B cell (primary cell): ENCODE measurements at regions not wholly inside any gene's neighbourhood (a gene's known extent, or its start where the extent isn't known, plus 50 kb on each side); places are given as distances from the start of the nearest gene placed in this dataset.

Experiments used
- ATAC-seq: fragments of 200-7000 bp; cut with Tn5 transposase; one replicate; pipeline ENCODE4 v1.10.0; 2021; ENCODE audit warnings: low read depth, mild to moderate bottlenecking, moderate number of reproducible peaks, moderate library complexity
- CTCF ChIA-PET: fragments of 350-600 bp; sonication (Branson Sonifier 250); formaldehyde crosslinking; loops from one replicate; lab custom pipeline; 2021; ENCODE audit warnings: antibody characterized with exemption, inconsistent platforms; lab: Charles Lee
- POLR2A ChIA-PET: fragments of 350-600 bp; sonication (Branson Sonifier 250); formaldehyde crosslinking; loops from one replicate; lab custom pipeline; 2021; ENCODE audit warnings: antibody characterized with exemption; lab: Charles Lee
- DNase-seq: peaks from one replicate; pipeline ENCODE4 v3.0.0; 2013
- H2AFZ ChIP-seq: 2 replicates; pipeline ENCODE4 v1.6.1; 2012; ENCODE audit warnings: mild to moderate bottlenecking, low read depth, low read length; ENCODE audit not compliant: insufficient read depth, poor library complexity, severe bottlenecking
- H3K27ac ChIP-seq, 2 donors: 1 replicate in 1 of 2; 2 replicates in 1 of 2; pipeline ENCODE4 v1.5.1; 2012 to 2013; ENCODE audit warnings: low read length in 2 of 2, mild to moderate bottlenecking in 2 of 2, moderate library complexity in 1 of 2
- H3K27me3 ChIP-seq, 4 experiments: fragments of 200-600 bp in 1 of 4; sonication (generic) in 1 of 4; replicated peaks in 1 of 4; 1 replicate in 2 of 4; 2 replicates in 2 of 4; pipeline versions ENCODE4 v1.6.1 to v1.7.0; 2013 to 2016; ENCODE audit warnings: low read length in 3 of 4, mild to moderate bottlenecking in 2 of 4, mixed read lengths in 1 of 4, moderate library complexity in 1 of 4; ENCODE audit not compliant: insufficient read depth in 4 of 4, control insufficient read depth in 3 of 4; ENCODE audit errors: control extremely low read depth in 1 of 4
- H3K36me3 ChIP-seq, 2 experiments: replicated peaks in 1 of 2; 1 replicate in 1 of 2; 2 replicates in 1 of 2; pipeline versions ENCODE4 v1.6.1 to v1.7.1; 2013; ENCODE audit warnings: low read length in 1 of 2; ENCODE audit not compliant: insufficient read depth in 2 of 2, control insufficient read depth in 1 of 2; ENCODE audit errors: control extremely low read depth in 1 of 2, extremely low read depth in 1 of 2
- H3K4me1 ChIP-seq, 2 donors: fragments of 200-600 bp in 1 of 2; sonication (generic) in 1 of 2; 1 replicate in 1 of 2; 2 replicates in 1 of 2; pipeline versions ENCODE4 v1.5.1 to v1.6.1; 2013 to 2017; ENCODE audit warnings: low read length in 2 of 2; ENCODE audit not compliant: control insufficient read depth in 2 of 2, insufficient read depth in 2 of 2
- H3K4me2 ChIP-seq: replicated peaks from 2 replicates; pipeline ENCODE3; 2012; ENCODE audit warnings: mild to moderate bottlenecking, low read depth, low read length; ENCODE audit not compliant: poor library complexity, severe bottlenecking
- H3K4me3 ChIP-seq, 5 experiments: fragments of 200-600 bp in 1 of 5; sonication (generic) in 1 of 5; 1 replicate in 3 of 5; 2 replicates in 2 of 5; pipeline versions ENCODE4 v1.5.1 to v1.7.0; 2011 to 2016; ENCODE audit warnings: low read length in 4 of 5, mild to moderate bottlenecking in 4 of 5, low read depth in 2 of 5, control low read depth in 1 of 5, moderate library complexity in 1 of 5; ENCODE audit not compliant: insufficient read depth in 1 of 5; ENCODE audit errors: control extremely low read depth in 1 of 5, extremely low read depth in 1 of 5
- H3K79me2 ChIP-seq: fragments of 200-600 bp; sonication (generic); one replicate; pipeline ENCODE4 v1.6.0; 2016; ENCODE audit warnings: low read length; ENCODE audit not compliant: control insufficient read depth, insufficient read depth
- H3K9ac ChIP-seq: fragments of 200-600 bp; sonication (generic); 2 replicates; pipeline ENCODE4 v1.6.1; 2017; ENCODE audit warnings: mild to moderate bottlenecking, low read length, moderate library complexity
- H3K9me3 ChIP-seq, 3 donors: one replicate each; pipeline versions ENCODE4 v1.6.1 to v1.7.1; 2013; ENCODE audit warnings: low read length in 2 of 3; ENCODE audit not compliant: control insufficient read depth in 2 of 3, insufficient read depth in 1 of 3; ENCODE audit errors: control extremely low read depth in 1 of 3
- H4K20me1 ChIP-seq: 2 replicates; pipeline ENCODE4 v1.6.0; 2012; ENCODE audit warnings: mild to moderate bottlenecking, low read length; ENCODE audit not compliant: insufficient read depth, control insufficient read depth, poor library complexity, severe bottlenecking
- H3K27ac Mint-ChIP-seq: one replicate; pipeline ENCODE4 v1.8.0; 2021; ENCODE audit warnings: mixed read lengths
- H3K27me3 Mint-ChIP-seq: one replicate; pipeline ENCODE4 v1.8.0; 2021; ENCODE audit warnings: mixed read lengths
- H3K4me1 Mint-ChIP-seq: one replicate; pipeline ENCODE4 v1.8.0; 2021; ENCODE audit warnings: mixed read lengths
- H3K4me3 Mint-ChIP-seq: one replicate; pipeline ENCODE4 v1.8.0; 2021; ENCODE audit warnings: mixed read lengths
- H3K9me3 Mint-ChIP-seq: one replicate; pipeline ENCODE4 v1.8.0; 2022; ENCODE audit warnings: mixed read lengths; ENCODE audit not compliant: insufficient read depth
- EZH2 ChIP-seq: IDR thresholded peaks from 2 replicates; pipeline ENCODE4 v1.6.1; 2012; ENCODE audit warnings: borderline replicate concordance, low read depth, mild to moderate bottlenecking, moderate library complexity, low read length; ENCODE audit not compliant: insufficient read depth, poor library complexity, severe bottlenecking
- WGBS: methylation state at CpG from one replicate; pipeline ENCODE4 v1.1.5; 2013; ENCODE audit warnings: missing lambda C conversion rate; ENCODE audit not compliant: insufficient coverage; 5-methylcytosine and 5-hydroxymethylcytosine counted together
- intact Hi-C: fragments of 100-400 bp; cut with micrococcal nuclease; formaldehyde crosslinking; loops from one replicate; pipeline ENCODE4 v1.10.0; 2022
- TF ChIP-seq, protein P1 (sequence below): fragments of 200-600 bp; IDR thresholded peaks from one replicate; pipeline ENCODE4 v1.8.0; 2022; ENCODE audit warnings: antibody characterized with exemption, mild to moderate bottlenecking

DNA sequence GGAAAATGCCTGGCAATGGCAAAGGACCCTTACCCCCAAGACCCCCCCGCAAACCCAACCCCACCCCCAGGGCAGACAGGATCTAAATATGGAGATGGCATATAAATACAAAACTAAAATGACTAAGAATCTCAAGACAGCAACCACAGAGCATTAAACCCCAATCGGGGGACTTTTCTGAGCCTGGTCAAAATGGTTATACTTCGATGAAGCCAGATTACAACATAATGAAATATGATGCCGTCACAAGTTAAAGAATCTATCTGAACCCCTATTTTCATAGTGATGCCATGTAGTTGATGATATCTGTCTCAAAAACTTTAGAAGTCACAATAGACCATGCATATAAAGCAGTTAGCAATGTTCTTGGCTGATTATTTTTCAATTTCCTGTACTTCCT is 223.6 kb downstream of the CGGBP1 start:
- intact Hi-C loops = no loop called here
- Mint-ChIP-seq H3K27me3 (no peaks in the 10 kb centered on the region), H3K4me1 (no peaks in the 10 kb centered on the region), H3K27ac (no peak overlapping the region), H3K4me3 (no peak overlapping the region), H3K9me3 (peaks cover 2% of the 10 kb centered on the region)
- DNase-seq = no peak
- H2AFZ ChIP-seq = no peak overlapping the region
- ChIA-PET CTCF (no interaction called here), POLR2A (no interaction called here)
- no CpG with 5 or more reads among the region's 4 CpGs for WGBS
- H3K27ac ChIP-seq = no peak overlapping the region
- no peaks in the 10 kb centered on the region for H3K4me1 ChIP-seq
- H3K4me3 ChIP-seq = no peak overlapping the region
- no peaks in the 10 kb centered on the region for H3K27me3 ChIP-seq
- TF ChIP-seq, protein P1, sequence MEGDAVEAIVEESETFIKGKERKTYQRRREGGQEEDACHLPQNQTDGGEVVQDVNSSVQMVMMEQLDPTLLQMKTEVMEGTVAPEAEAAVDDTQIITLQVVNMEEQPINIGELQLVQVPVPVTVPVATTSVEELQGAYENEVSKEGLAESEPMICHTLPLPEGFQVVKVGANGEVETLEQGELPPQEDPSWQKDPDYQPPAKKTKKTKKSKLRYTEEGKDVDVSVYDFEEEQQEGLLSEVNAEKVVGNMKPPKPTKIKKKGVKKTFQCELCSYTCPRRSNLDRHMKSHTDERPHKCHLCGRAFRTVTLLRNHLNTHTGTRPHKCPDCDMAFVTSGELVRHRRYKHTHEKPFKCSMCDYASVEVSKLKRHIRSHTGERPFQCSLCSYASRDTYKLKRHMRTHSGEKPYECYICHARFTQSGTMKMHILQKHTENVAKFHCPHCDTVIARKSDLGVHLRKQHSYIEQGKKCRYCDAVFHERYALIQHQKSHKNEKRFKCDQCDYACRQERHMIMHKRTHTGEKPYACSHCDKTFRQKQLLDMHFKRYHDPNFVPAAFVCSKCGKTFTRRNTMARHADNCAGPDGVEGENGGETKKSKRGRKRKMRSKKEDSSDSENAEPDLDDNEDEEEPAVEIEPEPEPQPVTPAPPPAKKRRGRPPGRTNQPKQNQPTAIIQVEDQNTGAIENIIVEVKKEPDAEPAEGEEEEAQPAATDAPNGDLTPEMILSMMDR = no peak
- TF ChIP-seq EZH2 = no peak
- no peaks in the 10 kb centered on the region for H3K79me2 ChIP-seq
- H4K20me1 ChIP-seq = no peaks in the 10 kb centered on the region
- no peak for ATAC-seq
- H3K9me3 ChIP-seq = peaks cover 0 to 4% (median 1%) of the 10 kb centered on the region in 3 donors
- H3K4me2 ChIP-seq = no peak overlapping the region
- H3K9ac ChIP-seq = no peak overlapping the region
- no peaks in the 10 kb centered on the region for H3K36me3 ChIP-seq

DNA sequence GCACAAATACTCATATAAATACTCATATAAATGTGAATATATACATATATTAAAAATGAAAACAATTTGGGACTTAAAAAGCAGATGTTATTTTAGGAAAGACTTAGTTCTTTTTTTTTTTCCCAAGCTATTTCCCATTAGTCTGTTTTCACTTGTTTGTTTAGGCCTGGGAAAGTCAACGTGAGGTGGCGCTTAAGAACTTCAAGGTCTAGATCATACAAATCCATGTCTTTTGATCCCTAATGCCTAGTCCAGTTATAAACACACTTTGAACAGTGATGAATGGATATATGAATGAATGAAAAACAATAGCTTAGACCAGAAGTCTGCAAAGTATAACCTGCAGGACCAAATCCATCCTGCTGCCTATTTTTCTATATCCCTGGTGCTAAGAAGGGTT is 224.5 kb downstream of the CGGBP1 start:
- no peaks in the 10 kb centered on the region for H3K27me3 ChIP-seq

More for the DNA sequence above, 224.5 kb downstream of the CGGBP1 start:
- CTCF ChIA-PET = no interaction called here
- Histone ChIP-seq H2AFZ (no peak overlapping the region), H4K20me1 (no peaks in the 10 kb centered on the region), H3K4me3 (no peak overlapping the region), H3K9me3 (peaks cover 0 to 4% (median 1%) of the 10 kb centered on the region in 3 donors), H3K79me2 (no peaks in the 10 kb centered on the region), H3K4me2 (no peak overlapping the region), H3K27ac (no peak overlapping the region), H3K36me3 (no peaks in the 10 kb centered on the region), H3K9ac (no peak overlapping the region), H3K4me1 (no peaks in the 10 kb centered on the region)
- DNase-seq = no peak
- Mint-ChIP-seq H3K4me3 (no peak overlapping the region), H3K4me1 (no peaks in the 10 kb centered on the region), H3K27me3 (no peaks in the 10 kb centered on the region), H3K27ac (no peak overlapping the region), H3K9me3 (no peaks in the 10 kb centered on the region)
- no peak for TF ChIP-seq EZH2
- TF ChIP-seq, protein P1 = no peak
- POLR2A ChIA-PET = no interaction called here
- intact Hi-C loops = no loop called here
- no peak for ATAC-seq
- no CpG with 5 or more reads among the region's 2 CpGs for WGBS
